ENCODE measurements at regions not wholly inside any gene's neighbourhood (a gene's known extent, or its start where the extent isn't known, plus 50 kb on each side); places are given as distances from the start of the nearest gene placed in this dataset.

DNA sequence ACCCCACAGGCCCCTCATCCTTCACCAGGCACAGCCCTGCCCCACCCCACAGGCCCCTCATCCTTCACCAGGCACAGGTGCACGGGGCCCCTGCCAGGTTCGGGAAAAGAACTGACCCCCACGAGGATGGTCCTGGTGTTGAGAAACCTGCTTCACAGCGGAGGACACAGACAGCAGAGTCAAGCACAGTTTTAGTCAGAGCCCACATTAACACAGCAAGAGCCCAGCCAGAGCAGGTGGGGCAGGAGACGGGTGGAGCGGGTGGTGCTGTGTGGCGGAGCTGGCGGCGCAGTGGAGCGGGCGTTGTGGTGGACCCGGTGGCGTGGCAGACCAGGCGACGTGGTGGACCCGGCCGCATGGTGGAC, 1085.5 kb downstream of the BRD1 start:
- TF ChIP-seq, protein P1, sequence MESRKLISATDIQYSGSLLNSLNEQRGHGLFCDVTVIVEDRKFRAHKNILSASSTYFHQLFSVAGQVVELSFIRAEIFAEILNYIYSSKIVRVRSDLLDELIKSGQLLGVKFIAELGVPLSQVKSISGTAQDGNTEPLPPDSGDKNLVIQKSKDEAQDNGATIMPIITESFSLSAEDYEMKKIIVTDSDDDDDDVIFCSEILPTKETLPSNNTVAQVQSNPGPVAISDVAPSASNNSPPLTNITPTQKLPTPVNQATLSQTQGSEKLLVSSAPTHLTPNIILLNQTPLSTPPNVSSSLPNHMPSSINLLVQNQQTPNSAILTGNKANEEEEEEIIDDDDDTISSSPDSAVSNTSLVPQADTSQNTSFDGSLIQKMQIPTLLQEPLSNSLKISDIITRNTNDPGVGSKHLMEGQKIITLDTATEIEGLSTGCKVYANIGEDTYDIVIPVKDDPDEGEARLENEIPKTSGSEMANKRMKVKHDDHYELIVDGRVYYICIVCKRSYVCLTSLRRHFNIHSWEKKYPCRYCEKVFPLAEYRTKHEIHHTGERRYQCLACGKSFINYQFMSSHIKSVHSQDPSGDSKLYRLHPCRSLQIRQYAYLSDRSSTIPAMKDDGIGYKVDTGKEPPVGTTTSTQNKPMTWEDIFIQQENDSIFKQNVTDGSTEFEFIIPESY (IDR thresholded peaks at IDR 0.05; ENCODE audit: extremely low read depth, insufficient replicate concordance, low read length) = no peak
- TF ChIP-seq POLR2A (IDR thresholded peaks at IDR 0.05; ENCODE audit: borderline replicate concordance, extremely low read depth, insufficient read depth, insufficient read length) (no peak), YY1 (IDR thresholded peaks at IDR 0.05; ENCODE audit: extremely low read depth, insufficient replicate concordance, low read depth, low read length) (no peak), RAD21 (IDR thresholded peaks at IDR 0.05; ENCODE audit: low read depth) (no peak), SRF (IDR thresholded peaks at IDR 0.05; ENCODE audit: low read depth) (no peak), POLR2AphosphoS5 (IDR thresholded peaks at IDR 0.05; ENCODE audit: low read depth, low read length) (no peak), EZH2phosphoT487 (IDR thresholded peaks at IDR 0.05; ENCODE audit: borderline replicate concordance) (no peak), FOSL1 (IDR thresholded peaks at IDR 0.05; ENCODE audit: low read depth) (no peak), TCF7L2 (IDR thresholded peaks at IDR 0.05; ENCODE audit: borderline replicate concordance, extremely low read depth, insufficient read depth, insufficient read length) (no peak), EGR1 (IDR thresholded peaks at IDR 0.05; ENCODE audit: low read depth) (no peak), SP1 (IDR thresholded peaks at IDR 0.05; ENCODE audit: low read depth) (no peak), ELF1 (IDR thresholded peaks at IDR 0.05; ENCODE audit: borderline replicate concordance, low read depth) (no peak)
- TF ChIP-seq, protein P2, sequence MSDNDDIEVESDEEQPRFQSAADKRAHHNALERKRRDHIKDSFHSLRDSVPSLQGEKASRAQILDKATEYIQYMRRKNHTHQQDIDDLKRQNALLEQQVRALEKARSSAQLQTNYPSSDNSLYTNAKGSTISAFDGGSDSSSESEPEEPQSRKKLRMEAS (IDR thresholded peaks at IDR 0.05) = no peak
- TF ChIP-seq, protein P3, sequence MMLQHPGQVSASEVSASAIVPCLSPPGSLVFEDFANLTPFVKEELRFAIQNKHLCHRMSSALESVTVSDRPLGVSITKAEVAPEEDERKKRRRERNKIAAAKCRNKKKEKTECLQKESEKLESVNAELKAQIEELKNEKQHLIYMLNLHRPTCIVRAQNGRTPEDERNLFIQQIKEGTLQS (IDR thresholded peaks at IDR 0.05) = no peak
- TF ChIP-seq, protein P4, sequence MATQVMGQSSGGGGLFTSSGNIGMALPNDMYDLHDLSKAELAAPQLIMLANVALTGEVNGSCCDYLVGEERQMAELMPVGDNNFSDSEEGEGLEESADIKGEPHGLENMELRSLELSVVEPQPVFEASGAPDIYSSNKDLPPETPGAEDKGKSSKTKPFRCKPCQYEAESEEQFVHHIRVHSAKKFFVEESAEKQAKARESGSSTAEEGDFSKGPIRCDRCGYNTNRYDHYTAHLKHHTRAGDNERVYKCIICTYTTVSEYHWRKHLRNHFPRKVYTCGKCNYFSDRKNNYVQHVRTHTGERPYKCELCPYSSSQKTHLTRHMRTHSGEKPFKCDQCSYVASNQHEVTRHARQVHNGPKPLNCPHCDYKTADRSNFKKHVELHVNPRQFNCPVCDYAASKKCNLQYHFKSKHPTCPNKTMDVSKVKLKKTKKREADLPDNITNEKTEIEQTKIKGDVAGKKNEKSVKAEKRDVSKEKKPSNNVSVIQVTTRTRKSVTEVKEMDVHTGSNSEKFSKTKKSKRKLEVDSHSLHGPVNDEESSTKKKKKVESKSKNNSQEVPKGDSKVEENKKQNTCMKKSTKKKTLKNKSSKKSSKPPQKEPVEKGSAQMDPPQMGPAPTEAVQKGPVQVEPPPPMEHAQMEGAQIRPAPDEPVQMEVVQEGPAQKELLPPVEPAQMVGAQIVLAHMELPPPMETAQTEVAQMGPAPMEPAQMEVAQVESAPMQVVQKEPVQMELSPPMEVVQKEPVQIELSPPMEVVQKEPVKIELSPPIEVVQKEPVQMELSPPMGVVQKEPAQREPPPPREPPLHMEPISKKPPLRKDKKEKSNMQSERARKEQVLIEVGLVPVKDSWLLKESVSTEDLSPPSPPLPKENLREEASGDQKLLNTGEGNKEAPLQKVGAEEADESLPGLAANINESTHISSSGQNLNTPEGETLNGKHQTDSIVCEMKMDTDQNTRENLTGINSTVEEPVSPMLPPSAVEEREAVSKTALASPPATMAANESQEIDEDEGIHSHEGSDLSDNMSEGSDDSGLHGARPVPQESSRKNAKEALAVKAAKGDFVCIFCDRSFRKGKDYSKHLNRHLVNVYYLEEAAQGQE (IDR thresholded peaks at IDR 0.05; ENCODE audit: low read depth) = no peak
- H3K4me3 ChIP-seq (replicated peaks in 1 of 2; ENCODE audit: low read depth in 1 of 2, low read length in 2 of 2) = no peak overlapping the region
- no peaks in the 10 kb centered on the region for H3K27me3 ChIP-seq (ENCODE audit: insufficient read depth, low read length)
- no peak for ATAC-seq
- no peak overlapping the region for H2AFZ ChIP-seq (ENCODE audit: low read depth, low read length, poor library complexity, severe bottlenecking)
- no peaks in the 10 kb centered on the region for H3K4me1 ChIP-seq (ENCODE audit: control insufficient read depth in 1 of 2, insufficient read depth in 2 of 2, low read length in 2 of 2)
- intact Hi-C loops (cut with micrococcal nuclease) = no loop called here
- RAD21 ChIA-PET (ENCODE audit: low non-redundant PET in 1 of 2, low total read pairs in 2 of 2, uncharacterized antibody in 2 of 2, unreplicated experiment in 2 of 2) = no interaction called here
- no peaks in the 10 kb centered on the region for H3K9me2 ChIP-seq (ENCODE audit: insufficient read depth)
- BruUV-seq (replicated peaks) = no TSS peak
- no peaks in the 10 kb centered on the region for H3K79me2 ChIP-seq (ENCODE audit: insufficient read depth, low read length)
- no peak for DNase-seq (ENCODE audit: low read depth, low spot score)
- POLR2A ChIA-PET = no interaction called here
- H4K20me1 ChIP-seq (ENCODE audit: insufficient read depth) = no peaks in the 10 kb centered on the region
- H3K9ac ChIP-seq (ENCODE audit: low read length) = no peak overlapping the region
- no peaks in the 10 kb centered on the region for H3K36me3 ChIP-seq (ENCODE audit: control insufficient read depth in 1 of 2, insufficient read depth in 2 of 2, low read length in 2 of 2)
- CTCF ChIA-PET = no interaction called here
- H3K4me2 ChIP-seq (ENCODE audit: low read length) = no peak overlapping the region
- H3K9me3 ChIP-seq (ENCODE audit: control insufficient read depth in 1 of 2, insufficient read depth in 1 of 2, low read depth in 1 of 2, low read length in 2 of 2) = no peaks in the 10 kb centered on the region
- H3K27ac ChIP-seq (ENCODE audit: low read depth, low read length) = no peak overlapping the region
